GM12872 (cell line): ENCODE measurements at regions not wholly inside any gene's neighbourhood (a gene's known extent, or its start where the extent isn't known, plus 50 kb on each side); places are given as distances from the start of the nearest gene placed in this dataset.

Experiments used
- CTCF ChIP-seq: IDR thresholded peaks from 3 replicates; pipeline ENCODE4 v1.5.1; 2011; ENCODE audit warnings: low read depth, mild to moderate bottlenecking, low read length, moderate library complexity; ENCODE audit not compliant: insufficient read depth

DNA sequence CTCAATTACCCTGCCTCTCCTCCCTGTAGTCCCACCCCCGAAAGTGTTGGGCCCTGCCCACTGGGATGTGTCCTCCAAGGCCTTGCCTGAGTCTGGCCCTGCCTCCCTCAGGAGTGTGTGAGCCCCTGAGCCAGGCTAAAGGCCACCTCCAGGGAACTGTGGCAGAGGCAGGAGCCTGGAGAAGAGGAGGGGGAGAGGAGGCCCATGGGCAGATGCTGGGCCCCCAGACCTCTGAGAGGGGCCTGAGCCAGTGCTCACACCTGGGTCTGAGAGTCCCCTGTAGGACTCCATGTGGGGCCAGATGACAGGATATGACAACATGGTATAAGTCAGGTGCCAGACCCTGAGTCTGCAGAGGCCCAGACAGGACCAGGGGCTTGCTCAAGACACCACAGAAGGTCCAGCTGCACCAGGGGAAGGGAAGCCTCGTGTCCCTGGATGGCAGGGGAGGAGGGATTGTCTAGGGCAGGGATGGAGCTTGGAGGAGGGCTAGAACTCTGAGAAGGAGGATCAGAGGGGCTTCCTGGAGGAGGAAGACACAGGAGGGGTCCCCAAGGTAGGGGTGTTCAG lies 217.9 kb downstream of the TBC1D2B start:
- no peak for TF ChIP-seq CTCF

DNA sequence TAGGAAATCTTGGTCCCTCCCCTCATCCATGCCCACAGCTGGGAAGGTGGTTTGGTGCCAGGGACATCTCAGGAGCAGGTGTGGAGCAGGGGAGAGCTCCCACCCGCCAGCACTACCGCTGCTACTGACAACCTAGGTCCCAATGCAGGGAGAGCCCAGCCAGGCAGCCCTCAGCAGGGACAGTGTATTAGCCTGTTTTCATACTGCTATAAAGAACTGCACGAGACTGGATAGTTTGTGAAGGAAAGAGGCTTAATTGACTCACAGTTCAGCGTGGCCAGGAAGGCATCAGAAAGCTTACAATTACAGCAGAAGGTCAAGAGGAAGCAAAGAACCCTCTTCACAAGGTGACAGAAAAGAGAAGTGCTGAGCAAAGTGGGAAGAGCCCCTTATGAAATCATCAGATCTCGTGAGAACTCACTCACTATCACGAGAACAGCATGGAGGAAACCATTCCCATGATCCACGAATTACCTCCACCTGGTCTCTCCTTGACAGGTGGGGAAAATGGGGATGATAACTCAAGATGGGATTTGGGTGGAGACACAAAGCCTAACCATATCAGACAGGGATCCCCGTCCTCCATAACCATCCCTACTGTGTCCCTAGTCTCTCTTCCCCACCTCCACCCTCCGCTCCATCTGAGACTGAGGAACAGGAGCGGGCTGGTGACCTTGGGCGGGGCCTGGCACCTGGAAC lies 218.6 kb downstream of the TBC1D2B start:
- no peak for TF ChIP-seq CTCF

GRCh38 chr15:77857419-77857818 lies 220.1 kb downstream of the TBC1D2B start:
- no peak for TF ChIP-seq CTCF

- no peak for TF ChIP-seq CTCF
Observed at GRCh38 chr15:77856705-77857346, 220.7 kb downstream of the TBC1D2B start.

DNA sequence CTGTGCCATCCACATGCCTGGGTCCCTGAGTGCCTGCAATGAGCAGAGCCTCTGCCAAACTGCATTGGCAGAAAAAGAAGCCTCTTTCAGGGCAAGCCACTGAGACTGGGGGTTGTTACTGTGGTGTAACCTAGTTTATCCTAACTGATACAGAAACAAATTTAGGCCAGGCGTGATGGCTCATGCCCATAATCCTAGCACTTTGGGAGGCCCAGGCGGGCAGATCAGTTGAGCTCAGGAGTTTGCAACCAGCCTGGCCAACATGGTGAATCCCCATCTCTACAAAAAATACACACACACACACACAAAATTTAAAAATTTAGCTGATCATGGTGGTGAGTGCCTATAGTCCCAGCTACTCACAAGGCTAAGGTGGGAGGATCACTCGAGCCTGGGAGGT lies 221.6 kb downstream of the TBC1D2B start:
- no peak for TF ChIP-seq CTCF

DNA sequence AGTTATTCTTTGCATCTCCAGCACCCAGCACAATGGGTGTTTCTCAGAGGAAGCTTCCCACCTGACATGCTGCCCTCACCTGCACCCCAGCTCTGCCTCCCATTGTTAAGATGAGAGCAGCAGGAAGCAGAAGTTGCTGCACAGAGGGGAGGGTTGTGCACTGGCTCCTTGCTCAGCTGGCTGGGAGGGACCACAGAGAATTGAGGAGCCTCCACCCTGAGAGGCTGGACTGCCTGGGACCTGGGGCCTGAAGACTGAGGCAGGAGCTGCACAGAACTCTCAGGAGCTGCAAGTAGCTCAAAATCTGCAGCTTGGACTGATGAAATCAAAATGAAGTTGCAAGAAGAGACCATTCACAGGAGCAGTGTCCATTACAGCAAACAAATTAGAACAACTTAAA lies 222.3 kb upstream of the LINGO1 start:
- no peak for TF ChIP-seq CTCF

GRCh38 chr15:77853910-77854309 lies 221.2 kb upstream of the LINGO1 start:
- no peak for TF ChIP-seq CTCF
